ENCODE measurements at regions not wholly inside any gene's neighbourhood (a gene's known extent, or its start where the extent isn't known, plus 50 kb on each side); places are given as distances from the start of the nearest gene placed in this dataset.
"Not testable (repeated sequence)": the region's sequence is repeated elsewhere in the genome, so short reads cannot be mapped to it uniquely, and the experiment has no call there.

DNA sequence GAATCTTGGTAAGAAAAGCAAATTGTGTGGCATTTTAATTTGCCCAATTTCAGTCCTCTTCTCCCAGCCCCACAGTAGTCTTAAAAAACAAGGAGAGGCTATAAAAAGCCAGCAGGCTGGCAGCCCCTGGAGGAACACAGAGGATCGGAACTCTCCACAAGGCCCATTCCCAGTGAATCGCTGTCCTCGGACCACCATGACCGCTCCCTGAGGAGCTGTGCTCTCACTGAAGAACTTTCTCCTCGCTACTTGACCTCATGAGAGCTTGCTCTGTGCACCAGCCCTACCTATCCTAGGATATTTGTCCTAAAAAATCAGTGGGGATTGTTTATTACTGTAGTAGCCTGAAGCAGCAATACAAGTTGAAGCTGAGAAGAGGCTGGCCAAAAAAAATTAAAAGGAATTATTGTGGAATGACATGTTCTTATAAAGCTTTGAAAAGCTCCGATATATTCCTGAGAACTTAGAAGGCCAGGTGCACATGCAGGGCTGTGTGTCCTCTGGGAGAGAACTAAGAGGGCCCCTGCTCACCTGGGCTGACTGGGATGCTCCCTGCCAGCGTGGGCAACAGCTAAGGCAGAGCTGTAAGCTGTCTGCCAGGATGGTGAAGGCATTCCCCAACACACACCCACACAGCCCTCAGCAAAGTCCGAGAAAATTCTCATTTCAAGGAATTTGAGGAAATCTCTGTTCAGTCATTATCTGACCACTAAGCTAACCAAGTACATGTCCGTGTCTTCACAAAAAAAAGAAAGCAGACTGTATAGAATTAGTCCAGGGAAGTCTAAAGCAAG, 148.8 kb upstream of the SFSWAP start:
- H3K27ac Mint-ChIP-seq (ENCODE audit: low read depth, unreplicated experiment) = no peak overlapping the region
- intact Hi-C loops (cut with micrococcal nuclease) = loop anchor here (10.0 kb wide), 1 partner anchor 457 kb away; no protein-coding TSS in a partner anchor
- no TSS peak for BruUV-seq (replicated peaks)

DNA sequence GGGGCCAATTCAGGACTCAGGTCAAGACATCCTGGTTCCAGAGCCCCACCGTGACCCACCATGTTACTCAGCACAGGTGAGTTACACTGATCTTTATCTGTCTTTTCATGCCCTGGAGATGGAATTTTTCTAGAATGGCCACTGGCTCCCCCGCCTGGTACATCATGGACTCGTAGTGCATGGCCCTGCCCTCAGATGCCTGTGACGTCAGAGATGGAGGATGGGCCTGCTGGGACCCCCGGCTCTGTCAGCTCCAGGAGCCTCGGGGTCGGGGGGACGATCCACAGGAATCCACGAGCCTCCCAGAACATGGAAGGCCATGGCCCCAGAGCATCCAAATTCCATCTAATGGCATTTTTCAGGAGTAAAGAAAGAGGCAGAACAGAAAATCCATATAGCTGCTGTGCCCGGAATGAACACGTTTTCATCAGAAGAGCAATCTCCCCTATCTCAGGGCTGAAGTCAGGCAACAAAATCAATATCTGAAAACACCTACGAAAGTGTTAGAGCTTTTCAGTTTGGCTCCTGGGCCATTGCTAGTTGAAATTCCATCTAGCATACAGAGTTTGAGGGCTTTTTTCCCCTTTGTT, 146.7 kb upstream of the SFSWAP start:
- H3K4me3 Mint-ChIP-seq (ENCODE audit: unreplicated experiment); H3K4me1 Mint-ChIP-seq (ENCODE audit: insufficient read depth, unreplicated experiment); H3K36me3 Mint-ChIP-seq (ENCODE audit: insufficient read depth, unreplicated experiment); BruUV-seq (replicated peaks); H3K27ac Mint-ChIP-seq (ENCODE audit: low read depth, unreplicated experiment); H3K9me3 Mint-ChIP-seq (ENCODE audit: unreplicated experiment); POLR2A ChIA-PET: not testable (repeated sequence)
- CTCF ChIA-PET = interaction anchor here (0.7 kb wide), 1 partner anchor 442 kb away, joined by 3 read pairs; no protein-coding TSS in a partner anchor
- peak; percentile 24 for DNase-seq (ENCODE audit: unreplicated experiment)
- intact Hi-C loops (cut with micrococcal nuclease) = loop anchor here (10.0 kb wide), 1 partner anchor 459 kb away; no protein-coding TSS in a partner anchor
- peaks cover 45% of the 10 kb centered on the region for H3K27me3 Mint-ChIP-seq (ENCODE audit: insufficient read depth, unreplicated experiment)
- TF ChIP-seq, protein P1, sequence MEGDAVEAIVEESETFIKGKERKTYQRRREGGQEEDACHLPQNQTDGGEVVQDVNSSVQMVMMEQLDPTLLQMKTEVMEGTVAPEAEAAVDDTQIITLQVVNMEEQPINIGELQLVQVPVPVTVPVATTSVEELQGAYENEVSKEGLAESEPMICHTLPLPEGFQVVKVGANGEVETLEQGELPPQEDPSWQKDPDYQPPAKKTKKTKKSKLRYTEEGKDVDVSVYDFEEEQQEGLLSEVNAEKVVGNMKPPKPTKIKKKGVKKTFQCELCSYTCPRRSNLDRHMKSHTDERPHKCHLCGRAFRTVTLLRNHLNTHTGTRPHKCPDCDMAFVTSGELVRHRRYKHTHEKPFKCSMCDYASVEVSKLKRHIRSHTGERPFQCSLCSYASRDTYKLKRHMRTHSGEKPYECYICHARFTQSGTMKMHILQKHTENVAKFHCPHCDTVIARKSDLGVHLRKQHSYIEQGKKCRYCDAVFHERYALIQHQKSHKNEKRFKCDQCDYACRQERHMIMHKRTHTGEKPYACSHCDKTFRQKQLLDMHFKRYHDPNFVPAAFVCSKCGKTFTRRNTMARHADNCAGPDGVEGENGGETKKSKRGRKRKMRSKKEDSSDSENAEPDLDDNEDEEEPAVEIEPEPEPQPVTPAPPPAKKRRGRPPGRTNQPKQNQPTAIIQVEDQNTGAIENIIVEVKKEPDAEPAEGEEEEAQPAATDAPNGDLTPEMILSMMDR (IDR thresholded peaks at IDR 0.05; ENCODE audit: unreplicated experiment) = peak; percentile 21

More for the DNA sequence above, 148.8 kb upstream of the SFSWAP start:
- ChIA-PET CTCF (interaction anchor here (0.7 to 1.5 kb wide), 2 partner anchors 404 to 457 kb away, joined by 4 to 8 read pairs; no protein-coding TSS in a partner anchor), POLR2A (interaction anchor here (0.6 kb wide), 1 partner anchor 440 kb away, joined by 3 read pairs; no protein-coding TSS in a partner anchor)
- no peaks in the 10 kb centered on the region for H3K4me1 Mint-ChIP-seq (ENCODE audit: insufficient read depth, unreplicated experiment)
- TF ChIP-seq, protein P1 (IDR thresholded peaks at IDR 0.05; ENCODE audit: unreplicated experiment) = no peak
- DNase-seq (ENCODE audit: unreplicated experiment) = no peak
- no peaks in the 10 kb centered on the region for H3K36me3 Mint-ChIP-seq (ENCODE audit: insufficient read depth, unreplicated experiment)
- no peak overlapping the region for H3K4me3 Mint-ChIP-seq (ENCODE audit: unreplicated experiment)
- H3K9me3 Mint-ChIP-seq (ENCODE audit: unreplicated experiment) = no peaks in the 10 kb centered on the region
- peaks cover 23% of the 10 kb centered on the region for H3K27me3 Mint-ChIP-seq (ENCODE audit: insufficient read depth, unreplicated experiment)

DNA sequence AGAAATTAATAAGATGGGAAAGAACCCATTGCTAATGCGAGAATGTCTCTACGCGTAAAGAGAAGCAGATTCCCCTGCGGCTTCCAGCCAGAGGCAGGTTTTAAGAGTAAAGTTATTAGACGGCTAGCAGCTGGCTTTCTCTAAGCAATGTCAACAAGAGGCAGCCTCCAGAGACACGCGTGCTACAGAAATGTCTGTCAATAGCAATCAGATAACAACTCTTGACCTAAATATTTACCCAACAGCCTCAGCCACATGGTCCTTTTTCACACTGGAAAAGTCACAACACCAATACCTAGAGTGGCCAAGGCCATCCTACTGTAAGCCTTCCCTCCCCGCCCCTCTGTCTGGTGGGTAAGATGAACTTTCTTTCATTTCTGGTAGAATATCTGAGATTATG, 146.0 kb upstream of the SFSWAP start:
- CTCF ChIA-PET = interaction anchor here (0.5 to 0.9 kb wide), 3 partner anchors 165 to 460 kb away, joined by 3 to 5 read pairs (median 3); no protein-coding TSS in a partner anchor
- Mint-ChIP-seq H3K4me1 (ENCODE audit: insufficient read depth, unreplicated experiment) (no peaks in the 10 kb centered on the region), H3K27ac (ENCODE audit: low read depth, unreplicated experiment) (no peak overlapping the region), H3K27me3 (ENCODE audit: insufficient read depth, unreplicated experiment) (peaks cover 51% of the 10 kb centered on the region), H3K4me3 (ENCODE audit: unreplicated experiment) (no peak overlapping the region), H3K9me3 (ENCODE audit: unreplicated experiment) (no peaks in the 10 kb centered on the region), H3K36me3 (ENCODE audit: insufficient read depth, unreplicated experiment) (no peaks in the 10 kb centered on the region)
- TF ChIP-seq, protein P1 (IDR thresholded peaks at IDR 0.05; ENCODE audit: unreplicated experiment) = no peak
- POLR2A ChIA-PET = no interaction called here
- no TSS peak for BruUV-seq (replicated peaks)
- no peak for DNase-seq (ENCODE audit: unreplicated experiment)
- intact Hi-C loops (cut with micrococcal nuclease) = loop anchor here (10.0 kb wide), 1 partner anchor 460 kb away; no protein-coding TSS in a partner anchor

All from MCF 10A (cell line).